PC-3 (cell line): ENCODE measurements at regions not wholly inside any gene's neighbourhood (a gene's known extent, or its start where the extent isn't known, plus 50 kb on each side); places are given as distances from the start of the nearest gene placed in this dataset.

Experiments
- ATAC-seq: fragments of 200-7000 bp; cut with Tn5 transposase; 2 replicates; pipeline ENCODE4 v1.9.1; 2020; ENCODE audit warnings: mild to moderate bottlenecking, moderate library complexity
- BruUV-seq: library from RNA; stranded (reverse); fragments of 400-500 nt; replicated peaks from 2 replicates; lab custom pipeline; 2021; lab: Mats Ljungman, UMichigan
- CTCF ChIA-PET: fragments of 300-600 bp; sonication (Branson Sonifier 250); formaldehyde crosslinking; loops from one replicate; lab custom pipeline; 2022; ENCODE audit warnings: antibody characterized with exemption; lab: Charles Lee
- POLR2A ChIA-PET: fragments of 300-600 bp; sonication (Branson Sonifier 250); formaldehyde crosslinking; loops from one replicate; lab custom pipeline; 2022; ENCODE audit warnings: antibody characterized with exemption; ENCODE audit not compliant: unreplicated experiment; lab: Charles Lee
- DNase-seq: peaks from one replicate; pipeline ENCODE4 v3.0.0-alpha.2; 2015
- H2AFZ ChIP-seq: fragments of 300-600 bp; sonication (generic); 2 replicates; pipeline ENCODE4 v1.6.0; 2016; ENCODE audit warnings: antibody characterized with exemption, low read length
- H3F3A ChIP-seq: fragments of 300-600 bp; sonication (generic); one replicate; pipeline ENCODE4 v1.6.0; 2017; ENCODE audit warnings: antibody characterized with exemption, low read length, control low read depth, mild to moderate bottlenecking; ENCODE audit not compliant: unreplicated experiment
- H3K27ac ChIP-seq: fragments of 300-600 bp; sonication (generic); 2 replicates; pipeline ENCODE4 v1.5.1; 2016; ENCODE audit warnings: mild to moderate bottlenecking, low read length
- H3K27me3 ChIP-seq: fragments of 300-600 bp; sonication (generic); 2 replicates; pipeline ENCODE4 v1.6.1; 2016; ENCODE audit warnings: low read length, mixed read lengths
- H3K36me3 ChIP-seq: fragments of 300-600 bp; sonication (generic); 2 replicates; pipeline ENCODE4 v1.6.1; 2016; ENCODE audit warnings: low read depth, mixed run types, low read length, mixed read lengths
- H3K4me1 ChIP-seq: fragments of 300-600 bp; sonication (generic); 2 replicates; pipeline ENCODE4 v1.5.1; 2016; ENCODE audit warnings: low read length; ENCODE audit not compliant: insufficient read depth
- H3K4me2 ChIP-seq: fragments of 300-600 bp; sonication (generic); 2 replicates; pipeline ENCODE4 v1.6.0; 2016; ENCODE audit warnings: low read length
- H3K4me3 ChIP-seq: fragments of 300-600 bp; sonication (generic); 2 replicates; pipeline ENCODE4 v1.5.1; 2016; ENCODE audit warnings: mild to moderate bottlenecking, low read length, mixed read lengths
- H3K79me2 ChIP-seq: fragments of 300-600 bp; sonication (generic); 2 replicates; pipeline ENCODE4 v1.6.1; 2017; ENCODE audit warnings: low read length, mixed read lengths
- H3K9ac ChIP-seq: fragments of 300-600 bp; sonication (generic); 2 replicates; pipeline ENCODE4 v1.6.0; 2016; ENCODE audit warnings: mild to moderate bottlenecking, low read length
- H3K9me2 ChIP-seq: fragments of 300-600 bp; sonication (generic); replicated peaks from 2 replicates; pipeline ENCODE4 v1.6.1; 2016; ENCODE audit warnings: mixed run types, low read length, mixed read lengths
- H3K9me3 ChIP-seq: fragments of 300-600 bp; sonication (generic); 2 replicates; pipeline ENCODE4 v1.6.1; 2016; ENCODE audit warnings: low read length, mixed read lengths
- H4K20me1 ChIP-seq: fragments of 300-600 bp; sonication (generic); 2 replicates; pipeline ENCODE4 v1.6.1; 2016; ENCODE audit warnings: low read length, mixed read lengths
- EZH2 ChIP-seq: fragments of 300-600 bp; sonication (generic); IDR thresholded peaks from one replicate; pipeline ENCODE4 v1.6.1; 2017; ENCODE audit warnings: antibody characterized with exemption, mild to moderate bottlenecking, low read length; ENCODE audit not compliant: unreplicated experiment
- EZH2phosphoT487 ChIP-seq: fragments of 300-600 bp; sonication (generic); IDR thresholded peaks from 2 replicates; pipeline ENCODE4 v1.6.1; 2018; ENCODE audit warnings: mild to moderate bottlenecking, antibody characterized with exemption, low read length, borderline replicate concordance
- intact Hi-C: fragments of 100-400 bp; cut with micrococcal nuclease; formaldehyde crosslinking; loops from 2 replicates; pipeline ENCODE4 v1.9.0; 2023
- TF ChIP-seq, protein P1 (sequence below): fragments of 300-600 bp; sonication (generic); conservative IDR thresholded peaks from 2 replicates; pipeline ENCODE4 v1.5.1; 2017; ENCODE audit warnings: antibody characterized with exemption, low read depth, mild to moderate bottlenecking, low read length

DNA sequence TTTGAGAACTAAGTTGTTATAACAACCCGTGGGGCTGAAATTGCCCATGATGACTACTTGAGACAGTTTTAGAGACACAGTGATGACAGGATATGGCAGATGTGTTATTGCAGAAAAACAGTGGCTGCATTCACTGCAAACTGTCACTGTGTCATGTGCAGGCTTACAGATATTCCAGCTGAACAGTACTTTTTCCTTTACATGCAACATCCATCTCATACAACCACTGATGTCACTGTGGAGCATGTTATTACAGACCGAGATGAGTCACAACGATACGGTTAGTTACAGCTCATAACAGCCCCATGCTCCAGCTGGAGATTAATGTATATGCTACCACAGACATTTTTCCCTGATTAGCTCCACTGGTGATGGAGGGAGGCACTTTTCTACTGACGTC is 207.4 kb downstream of the TMA16 start:
- no peaks in the 10 kb centered on the region for H3K9me3 ChIP-seq
- H3K27ac ChIP-seq, result no peak overlapping the region
- no peak overlapping the region for H3K4me2 ChIP-seq
- no peaks in the 10 kb centered on the region for H3F3A ChIP-seq
- BruUV-seq, result no TSS peak
- H3K79me2 ChIP-seq, result no peaks in the 10 kb centered on the region
- H3K9ac ChIP-seq, result no peak overlapping the region
- H3K27me3 ChIP-seq, result no peaks in the 10 kb centered on the region
- CTCF ChIA-PET, result no interaction called here
- ATAC-seq (no peak), DNase-seq (no peak)
- no peaks in the 10 kb centered on the region for H4K20me1 ChIP-seq
- intact Hi-C loops, result no loop called here
- POLR2A ChIA-PET, result no interaction called here
- no peak for TF ChIP-seq EZH2phosphoT487
- H3K36me3 ChIP-seq, result no peaks in the 10 kb centered on the region
- no peak overlapping the region for H3K4me3 ChIP-seq
- H3K4me1 ChIP-seq, result peaks cover 10% of the 10 kb centered on the region
- no peaks in the 10 kb centered on the region for H3K9me2 ChIP-seq
- no peak overlapping the region for H2AFZ ChIP-seq

DNA sequence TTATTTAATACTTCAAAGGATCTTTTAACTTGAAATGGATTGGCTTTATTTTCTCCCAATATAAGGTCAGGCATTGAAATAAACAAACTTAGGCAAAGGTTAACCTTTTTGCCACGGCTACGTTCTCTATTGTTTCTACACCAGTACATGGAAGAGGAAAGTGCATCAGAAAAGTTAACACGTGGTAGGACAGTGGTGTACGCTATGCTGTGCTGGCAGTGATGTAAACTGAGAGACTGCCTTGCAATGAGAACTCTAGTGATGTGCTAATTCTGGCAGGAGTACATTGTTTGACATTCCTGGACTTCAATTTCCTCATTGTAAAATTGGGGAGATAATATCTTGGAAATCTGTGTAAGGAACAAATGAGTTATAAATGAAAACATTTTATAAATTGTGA is 208.2 kb downstream of the TMA16 start:
- no peaks in the 10 kb centered on the region for H3K79me2 ChIP-seq
- no peaks in the 10 kb centered on the region for H3F3A ChIP-seq
- H3K9me2 ChIP-seq, result no peaks in the 10 kb centered on the region
- intact Hi-C loops, result no loop called here
- no peak overlapping the region for H3K4me2 ChIP-seq
- H3K27me3 ChIP-seq, result no peaks in the 10 kb centered on the region
- CTCF ChIA-PET, result no interaction called here
- H3K4me1 ChIP-seq, result peaks cover 4% of the 10 kb centered on the region; the same call in 1 of the 2 replicates
- TF ChIP-seq EZH2 (no peak), EZH2phosphoT487 (no peak)
- TF ChIP-seq, protein P1, sequence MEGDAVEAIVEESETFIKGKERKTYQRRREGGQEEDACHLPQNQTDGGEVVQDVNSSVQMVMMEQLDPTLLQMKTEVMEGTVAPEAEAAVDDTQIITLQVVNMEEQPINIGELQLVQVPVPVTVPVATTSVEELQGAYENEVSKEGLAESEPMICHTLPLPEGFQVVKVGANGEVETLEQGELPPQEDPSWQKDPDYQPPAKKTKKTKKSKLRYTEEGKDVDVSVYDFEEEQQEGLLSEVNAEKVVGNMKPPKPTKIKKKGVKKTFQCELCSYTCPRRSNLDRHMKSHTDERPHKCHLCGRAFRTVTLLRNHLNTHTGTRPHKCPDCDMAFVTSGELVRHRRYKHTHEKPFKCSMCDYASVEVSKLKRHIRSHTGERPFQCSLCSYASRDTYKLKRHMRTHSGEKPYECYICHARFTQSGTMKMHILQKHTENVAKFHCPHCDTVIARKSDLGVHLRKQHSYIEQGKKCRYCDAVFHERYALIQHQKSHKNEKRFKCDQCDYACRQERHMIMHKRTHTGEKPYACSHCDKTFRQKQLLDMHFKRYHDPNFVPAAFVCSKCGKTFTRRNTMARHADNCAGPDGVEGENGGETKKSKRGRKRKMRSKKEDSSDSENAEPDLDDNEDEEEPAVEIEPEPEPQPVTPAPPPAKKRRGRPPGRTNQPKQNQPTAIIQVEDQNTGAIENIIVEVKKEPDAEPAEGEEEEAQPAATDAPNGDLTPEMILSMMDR, result no peak
- no peak overlapping the region for H2AFZ ChIP-seq
- ATAC-seq, result no peak
- DNase-seq, result no peak
- BruUV-seq, result no TSS peak
- H3K9ac ChIP-seq, result no peak overlapping the region
- no peak overlapping the region for H3K27ac ChIP-seq
- no peaks in the 10 kb centered on the region for H4K20me1 ChIP-seq
- POLR2A ChIA-PET, result no interaction called here
- no peak overlapping the region for H3K4me3 ChIP-seq
- no peaks in the 10 kb centered on the region for H3K36me3 ChIP-seq
- H3K9me3 ChIP-seq, result no peaks in the 10 kb centered on the region

DNA sequence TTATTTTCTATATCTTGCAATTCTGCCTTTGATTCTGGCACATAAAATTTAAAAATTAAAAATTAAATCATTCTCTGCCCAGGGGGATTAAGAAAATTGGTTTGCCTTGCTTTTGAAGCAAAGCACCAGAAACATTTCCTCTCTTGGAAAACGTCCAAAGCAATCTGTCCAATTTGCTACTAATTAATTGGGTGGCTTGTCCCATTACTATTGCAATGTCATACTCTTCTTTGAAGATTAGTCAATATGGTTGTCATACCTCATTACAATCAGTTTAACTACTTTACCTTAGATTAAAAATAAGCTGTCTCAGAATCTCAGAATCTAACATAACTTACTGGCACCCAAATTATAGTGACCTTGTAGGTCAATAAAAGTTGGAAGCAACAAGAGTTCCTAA is 208.8 kb downstream of the TMA16 start:
- no peaks in the 10 kb centered on the region for H4K20me1 ChIP-seq
- H3K27me3 ChIP-seq, result no peaks in the 10 kb centered on the region
- TF ChIP-seq EZH2phosphoT487 (no peak), EZH2 (no peak)
- TF ChIP-seq, protein P1, result no peak
- H3K4me2 ChIP-seq, result no peak overlapping the region
- no peak overlapping the region for H2AFZ ChIP-seq
- H3F3A ChIP-seq, result no peaks in the 10 kb centered on the region
- BruUV-seq, result no TSS peak
- no peaks in the 10 kb centered on the region for H3K36me3 ChIP-seq
- no peaks in the 10 kb centered on the region for H3K9me3 ChIP-seq
- intact Hi-C loops, result no loop called here
- no peak for ATAC-seq
- no peaks in the 10 kb centered on the region for H3K79me2 ChIP-seq
- H3K27ac ChIP-seq, result no peak overlapping the region
- ChIA-PET POLR2A (no interaction called here), CTCF (no interaction called here)
- no peak overlapping the region for H3K9ac ChIP-seq
- no peaks in the 10 kb centered on the region for H3K9me2 ChIP-seq
- no peak for DNase-seq
- H3K4me1 ChIP-seq, result no peaks in the 10 kb centered on the region
- H3K4me3 ChIP-seq, result no peak overlapping the region
